ENCODE measurements at regions not wholly inside any gene's neighbourhood (a gene's known extent, or its start where the extent isn't known, plus 50 kb on each side); places are given as distances from the start of the nearest gene placed in this dataset.

- no peak for TF ChIP-seq CTCF (IDR thresholded peaks at IDR 0.05)
- no peak for TF ChIP-seq POLR2A (IDR thresholded peaks at IDR 0.05)
- TF ChIP-seq POLR2AphosphoS5 (IDR thresholded peaks at IDR 0.05) = no peak
- no peak for TF ChIP-seq EP300 (IDR thresholded peaks at IDR 0.05; ENCODE audit: low read depth)
These were observed 143.9 kb downstream of the OR2K2 start for GRCh38 chr9:111186021-111186530.

Data from transverse colon (tissue), 4 donors.